Activated T-cell treated with anti-CD3 and anti-CD28 coated beads, Interleukin-2, amount 50 U/mL, for 72 hours (primary cell): ENCODE measurements at regions not wholly inside any gene's neighbourhood (a gene's known extent, or its start where the extent isn't known, plus 50 kb on each side); places are given as distances from the start of the nearest gene placed in this dataset.

Experiments
- ATAC-seq, 2 donors: fragments of 150-1000 bp; cut with Tn5 transposase; replicated peaks in 1 of 2; 2 replicates each; pipeline ENCODE4 v1.10.0; 2021; ENCODE audit warnings: moderate library complexity in 2 of 2, mild to moderate bottlenecking in 1 of 2
- DNase-seq, 2 donors: peaks; one replicate each; pipeline ENCODE4 v3.0.0; 2021 to 2022; ENCODE audit warnings: mixed read lengths in 1 of 2
- H3K27ac Mint-ChIP-seq: one replicate; pipeline ENCODE4 v1.8.0; 2022; ENCODE audit warnings: mild to moderate bottlenecking, moderate library complexity, mixed read lengths
- H3K27me3 Mint-ChIP-seq: one replicate; pipeline ENCODE4 v1.8.0; 2022; ENCODE audit warnings: low read depth, mixed read lengths
- H3K36me3 Mint-ChIP-seq, 2 donors: one replicate each; pipeline ENCODE4 v1.8.0; 2022; ENCODE audit warnings: mixed read lengths in 2 of 2, mild to moderate bottlenecking in 1 of 2; ENCODE audit not compliant: insufficient read depth in 2 of 2
- H3K4me1 Mint-ChIP-seq: one replicate; pipeline ENCODE4 v1.8.0; 2022; ENCODE audit warnings: low read depth, mixed read lengths
- H3K4me3 Mint-ChIP-seq, 2 donors: one replicate each; pipeline ENCODE4 v1.8.0; 2022; ENCODE audit warnings: mild to moderate bottlenecking in 2 of 2, mixed read lengths in 2 of 2, moderate library complexity in 2 of 2
- H3K9me3 Mint-ChIP-seq, 2 donors: one replicate each; pipeline ENCODE4 v1.8.0; 2022; ENCODE audit warnings: mixed read lengths in 2 of 2

GRCh38 chr2:184268900-184269477, 329.3 kb upstream of the ZNF804A start:
- no peak overlapping the region for H3K27ac Mint-ChIP-seq
- ATAC-seq, result no peak
- H3K36me3 Mint-ChIP-seq, result no peaks in the 10 kb centered on the region
- H3K4me3 Mint-ChIP-seq, result no peak overlapping the region
- no peaks in the 10 kb centered on the region for H3K4me1 Mint-ChIP-seq
- peaks cover 6 to 10% of the 10 kb centered on the region in 2 donors for H3K9me3 Mint-ChIP-seq
- no peak for DNase-seq
- no peaks in the 10 kb centered on the region for H3K27me3 Mint-ChIP-seq

GRCh38 chr2:184270660-184271059, 327.7 kb upstream of the ZNF804A start:
- DNase-seq (no peak), ATAC-seq (no peak)
- Mint-ChIP-seq H3K4me1 (no peaks in the 10 kb centered on the region), H3K4me3 (no peak overlapping the region), H3K36me3 (no peaks in the 10 kb centered on the region), H3K27ac (no peak overlapping the region), H3K27me3 (no peaks in the 10 kb centered on the region), H3K9me3 (peaks cover 3 to 4% of the 10 kb centered on the region in 2 donors)

- Mint-ChIP-seq H3K4me3 (no peak overlapping the region), H3K27ac (no peak overlapping the region), H3K27me3 (no peaks in the 10 kb centered on the region), H3K4me1 (no peaks in the 10 kb centered on the region), H3K9me3 (peaks cover 3 to 4% of the 10 kb centered on the region in 2 donors), H3K36me3 (no peaks in the 10 kb centered on the region)
- ATAC-seq, result no peak
- no peak for DNase-seq
Observed at GRCh38 chr2:184272056-184272455, 326.3 kb upstream of the ZNF804A start.

- no peaks in the 10 kb centered on the region for H3K4me1 Mint-ChIP-seq
- no peak overlapping the region for H3K4me3 Mint-ChIP-seq
- DNase-seq (no peak), ATAC-seq (no peak)
- H3K36me3 Mint-ChIP-seq, result no peaks in the 10 kb centered on the region
- H3K9me3 Mint-ChIP-seq, result peaks cover 2 to 6% of the 10 kb centered on the region in 2 donors
- no peaks in the 10 kb centered on the region for H3K27me3 Mint-ChIP-seq
- H3K27ac Mint-ChIP-seq, result no peak overlapping the region
Observed at GRCh38 chr2:184294831-184295230, 303.5 kb upstream of the ZNF804A start.

GRCh38 chr2:184297085-184297484, 301.2 kb upstream of the ZNF804A start:
- Mint-ChIP-seq H3K4me3 (no peak overlapping the region), H3K36me3 (no peaks in the 10 kb centered on the region), H3K9me3 (peaks cover 2 to 6% of the 10 kb centered on the region in 2 donors), H3K27ac (no peak overlapping the region), H3K27me3 (no peaks in the 10 kb centered on the region), H3K4me1 (no peaks in the 10 kb centered on the region)
- no peak for DNase-seq
- no peak for ATAC-seq

- Mint-ChIP-seq H3K4me3 (no peak overlapping the region), H3K9me3 (peaks cover 0 to 3% of the 10 kb centered on the region in 2 donors)
Observed at GRCh38 chr2:184302506-184302905, 295.8 kb upstream of the ZNF804A start.

GRCh38 chr2:184304006-184304405, 294.3 kb upstream of the ZNF804A start:
- no peak for ATAC-seq
- H3K36me3 Mint-ChIP-seq, result no peaks in the 10 kb centered on the region
- H3K27me3 Mint-ChIP-seq, result no peaks in the 10 kb centered on the region

More at GRCh38 chr2:184302506-184302905, 295.8 kb upstream of the ZNF804A start:
- ATAC-seq (no peak), DNase-seq (no peak)
- Mint-ChIP-seq H3K36me3 (no peaks in the 10 kb centered on the region), H3K4me1 (no peaks in the 10 kb centered on the region), H3K27me3 (no peaks in the 10 kb centered on the region), H3K27ac (no peak overlapping the region)

GRCh38 chr2:184305105-184305504, 293.2 kb upstream of the ZNF804A start:
- Mint-ChIP-seq H3K27me3 (no peaks in the 10 kb centered on the region), H3K4me1 (no peaks in the 10 kb centered on the region), H3K27ac (no peak overlapping the region), H3K9me3 (peaks cover 0 to 3% of the 10 kb centered on the region in 2 donors), H3K36me3 (no peaks in the 10 kb centered on the region), H3K4me3 (no peak overlapping the region)
- ATAC-seq (no peak), DNase-seq (no peak)

More at GRCh38 chr2:184304006-184304405, 294.3 kb upstream of the ZNF804A start:
- DNase-seq, result no peak
- Mint-ChIP-seq H3K4me1 (no peaks in the 10 kb centered on the region), H3K4me3 (no peak overlapping the region), H3K27ac (no peak overlapping the region), H3K9me3 (peaks cover 0 to 3% of the 10 kb centered on the region in 2 donors)

- Mint-ChIP-seq H3K9me3 (peaks cover 3% of the 10 kb centered on the region in 2 donors), H3K4me3 (no peak overlapping the region), H3K36me3 (no peaks in the 10 kb centered on the region), H3K27ac (no peak overlapping the region), H3K27me3 (no peaks in the 10 kb centered on the region), H3K4me1 (no peaks in the 10 kb centered on the region)
- no peak for DNase-seq
- ATAC-seq, result no peak
Observed at GRCh38 chr2:184308706-184309105, 289.6 kb upstream of the ZNF804A start.

GRCh38 chr2:184312970-184313369, 285.4 kb upstream of the ZNF804A start:
- no peak overlapping the region for H3K27ac Mint-ChIP-seq
- H3K4me3 Mint-ChIP-seq, result no peak overlapping the region
- H3K4me1 Mint-ChIP-seq, result no peaks in the 10 kb centered on the region
- H3K9me3 Mint-ChIP-seq, result peaks cover 1 to 3% of the 10 kb centered on the region in 2 donors
- H3K36me3 Mint-ChIP-seq, result no peaks in the 10 kb centered on the region
- DNase-seq, result no peak
- no peaks in the 10 kb centered on the region for H3K27me3 Mint-ChIP-seq
- no peak for ATAC-seq

GRCh38 chr2:184314829-184315228, 283.5 kb upstream of the ZNF804A start:
- Mint-ChIP-seq H3K9me3 (peaks cover 1 to 3% of the 10 kb centered on the region in 2 donors), H3K27ac (no peak overlapping the region), H3K36me3 (no peaks in the 10 kb centered on the region), H3K27me3 (no peaks in the 10 kb centered on the region), H3K4me3 (no peak overlapping the region), H3K4me1 (no peaks in the 10 kb centered on the region)
- no peak for ATAC-seq
- no peak for DNase-seq

- Mint-ChIP-seq H3K4me3 (no peak overlapping the region), H3K36me3 (no peaks in the 10 kb centered on the region), H3K9me3 (peaks cover 3 to 4% of the 10 kb centered on the region in 2 donors), H3K27me3 (no peaks in the 10 kb centered on the region), H3K4me1 (no peaks in the 10 kb centered on the region), H3K27ac (no peak overlapping the region)
- ATAC-seq (no peak), DNase-seq (no peak)
Observed at GRCh38 chr2:184316921-184317320, 281.4 kb upstream of the ZNF804A start.

GRCh38 chr2:184322615-184323014, 275.7 kb upstream of the ZNF804A start:
- no peak overlapping the region for H3K27ac Mint-ChIP-seq
- DNase-seq (no peak), ATAC-seq (no peak)
- H3K9me3 Mint-ChIP-seq, result peaks cover 0 to 3% of the 10 kb centered on the region in 2 donors
- H3K36me3 Mint-ChIP-seq, result no peaks in the 10 kb centered on the region
- H3K27me3 Mint-ChIP-seq, result no peaks in the 10 kb centered on the region
- no peaks in the 10 kb centered on the region for H3K4me1 Mint-ChIP-seq
- H3K4me3 Mint-ChIP-seq, result no peak overlapping the region

GRCh38 chr2:184326066-184326465, 272.3 kb upstream of the ZNF804A start:
- Mint-ChIP-seq H3K9me3 (peaks cover 0 to 3% of the 10 kb centered on the region in 2 donors), H3K4me1 (no peaks in the 10 kb centered on the region), H3K27me3 (no peaks in the 10 kb centered on the region), H3K4me3 (no peak overlapping the region), H3K36me3 (no peaks in the 10 kb centered on the region), H3K27ac (no peak overlapping the region)
- ATAC-seq (no peak), DNase-seq (no peak)
